Stimulated activated CD8-positive, alpha-beta memory T cell treated with anti-CD3 and anti-CD28 coated beads, Interleukin-7, amount 100 ng/mL, for 4 hours (primary cell): ENCODE measurements at regions not wholly inside any gene's neighbourhood (a gene's known extent, or its start where the extent isn't known, plus 50 kb on each side); places are given as distances from the start of the nearest gene placed in this dataset.

Experiments
- DNase-seq, 2 donors: peaks; one replicate each; pipeline ENCODE4 v3.0.0-alpha.2; 2020; ENCODE audit warnings: low read depth in 2 of 2

GRCh38 chr1:82962658-82963057 lies 1036.3 kb downstream of the TTLL7 start:
- no peak for DNase-seq

GRCh38 chr1:82950606-82951200 lies 1048.2 kb downstream of the TTLL7 start:
- DNase-seq = no peak

- no peak for DNase-seq
Measured at GRCh38 chr1:82948386-82948785, 1050.5 kb downstream of the TTLL7 start.

GRCh38 chr1:82947278-82947677 lies 1051.7 kb downstream of the TTLL7 start:
- no peak for DNase-seq

- DNase-seq = no peak
Measured at GRCh38 chr1:82946096-82946605, 1052.8 kb downstream of the TTLL7 start.

- no peak for DNase-seq
Measured at GRCh38 chr1:82944822-82945221, 1054.1 kb downstream of the TTLL7 start.

- DNase-seq = no peak
Measured at GRCh38 chr1:82934074-82934473, 1064.9 kb downstream of the TTLL7 start.

GRCh38 chr1:82932727-82933126 lies 1066.2 kb downstream of the TTLL7 start:
- no peak for DNase-seq

- no peak for DNase-seq
Measured at GRCh38 chr1:82932207-82932606, 1066.7 kb downstream of the TTLL7 start.

- DNase-seq = no peak
Measured at GRCh38 chr1:82931006-82931405, 1067.9 kb downstream of the TTLL7 start.

- no peak for DNase-seq
Measured at GRCh38 chr1:82927753-82928152, 1071.2 kb downstream of the TTLL7 start.

- no peak for DNase-seq
Measured at GRCh38 chr1:82924666-82925065, 1074.3 kb downstream of the TTLL7 start.

- no peak for DNase-seq
Measured at GRCh38 chr1:82923931-82924330, 1075.0 kb downstream of the TTLL7 start.

GRCh38 chr1:82921759-82922158 lies 1077.2 kb downstream of the TTLL7 start:
- no peak for DNase-seq

GRCh38 chr1:82920418-82921248 lies 1078.3 kb downstream of the TTLL7 start:
- no peak for DNase-seq

GRCh38 chr1:82919837-82920236 lies 1079.1 kb downstream of the TTLL7 start:
- no peak for DNase-seq

- no peak for DNase-seq
Measured at GRCh38 chr1:82907313-82907712, 1091.6 kb downstream of the TTLL7 start.

GRCh38 chr1:82903626-82904025 lies 1095.3 kb downstream of the TTLL7 start:
- DNase-seq = no peak

- no peak for DNase-seq
Measured at GRCh38 chr1:82901561-82901960, 1097.4 kb downstream of the TTLL7 start.

- no peak for DNase-seq
Measured at GRCh38 chr1:82901118-82901517, 1097.8 kb downstream of the TTLL7 start.

- DNase-seq = no peak
Measured at GRCh38 chr1:82899017-82899416, 1098.3 kb downstream of the ADGRL2 start.

GRCh38 chr1:82897549-82897948 lies 1096.8 kb downstream of the ADGRL2 start:
- no peak for DNase-seq

GRCh38 chr1:82896036-82896435 lies 1095.3 kb downstream of the ADGRL2 start:
- DNase-seq = no peak
